Sigmoid colon (tissue), 6 donors: ENCODE measurements at regions not wholly inside any gene's neighbourhood (a gene's known extent, or its start where the extent isn't known, plus 50 kb on each side); places are given as distances from the start of the nearest gene placed in this dataset.

Source experiments
- DNase-seq: peaks from one replicate; pipeline ENCODE4 v3.0.0-alpha.2; 2019
- H3K27ac ChIP-seq, 4 donors: fragments of 200-600 bp; sonication (generic); one replicate each; pipeline ENCODE4 v1.5.1; 2016 to 2019; ENCODE audit warnings: mild to moderate bottlenecking in 1 of 4
- H3K27me3 ChIP-seq, 3 donors: fragments of 200-600 bp; sonication (generic); one replicate each; pipeline ENCODE4 v1.5.1; 2019; ENCODE audit warnings: mild to moderate bottlenecking in 1 of 3
- H3K36me3 ChIP-seq, 4 donors: fragments of 200-600 bp; sonication (generic); one replicate each; pipeline ENCODE4 v1.5.1; 2016 to 2019
- H3K4me1 ChIP-seq, 4 donors: fragments of 200-600 bp; sonication (generic); one replicate each; pipeline ENCODE4 v1.5.1; 2017 to 2019
- H3K4me3 ChIP-seq, 4 donors: fragments of 200-600 bp; sonication (generic); one replicate each; pipeline ENCODE4 v1.5.1; 2017 to 2019; ENCODE audit warnings: mild to moderate bottlenecking in 2 of 4, moderate library complexity in 1 of 4
- H3K9me3 ChIP-seq, 4 donors: fragments of 200-600 bp in 3 of 4; sonication (generic) in 3 of 4; one replicate each; pipeline versions ENCODE4 v1.5.1 to v1.6.1; 2013 to 2019
- EP300 ChIP-seq, 4 donors: sonication (generic); formaldehyde crosslinking; IDR thresholded peaks; one replicate each; pipeline ENCODE4 v1.6.1; 2017; ENCODE audit warnings: antibody characterized with exemption in 4 of 4
- POLR2A ChIP-seq, 2 donors: fragments of 450-650 bp; IDR thresholded peaks; one replicate each; pipeline ENCODE4 v1.6.1; 2016; ENCODE audit warnings: antibody characterized with exemption in 2 of 2, mild to moderate bottlenecking in 2 of 2, moderate library complexity in 2 of 2
- POLR2AphosphoS5 ChIP-seq, 4 donors: sonication (generic); formaldehyde crosslinking; IDR thresholded peaks; one replicate each; pipeline ENCODE4 v1.6.1; 2017; ENCODE audit warnings: antibody characterized with exemption in 4 of 4
- WGBS, 2 donors: extraction: QIAGEN DNeasy Blood & Tissue Kit; methylation state at CpG; one replicate each; pipeline ENCODE4 v1.1.7; 2013; 5-methylcytosine and 5-hydroxymethylcytosine counted together
- intact Hi-C: fragments of 100-400 bp; cut with DNase I; formaldehyde crosslinking; loops from one replicate; pipeline ENCODE4 v1.15.1; 2023
- TF ChIP-seq, protein P1 (sequence below), 4 experiments: fragments of 450-650 bp in 3 of 4; fragments of 200-600 bp in 1 of 4; IDR thresholded peaks; one replicate each; pipeline ENCODE4 v1.5.1; 2016 to 2019; ENCODE audit warnings: antibody characterized with exemption in 4 of 4, mild to moderate bottlenecking in 3 of 4, moderate library complexity in 2 of 4
- donor health status: healthy with polysubstance abuse.
- donor health status: healthy.

- Histone ChIP-seq H3K4me1 (peaks cover 0 to 17% (median 4%) of the 10 kb centered on the region in 4 donors), H3K27ac (no peak overlapping the region), H3K27me3 (no peaks in the 10 kb centered on the region), H3K4me3 (no peak overlapping the region), H3K36me3 (no peaks in the 10 kb centered on the region), H3K9me3 (peaks cover 0 to 3% (median 0%) of the 10 kb centered on the region in 4 donors)
- intact Hi-C loops: no loop called here
- no peak for DNase-seq
- no peak for TF ChIP-seq POLR2A (IDR thresholded peaks at IDR 0.05)
- TF ChIP-seq, protein P1, sequence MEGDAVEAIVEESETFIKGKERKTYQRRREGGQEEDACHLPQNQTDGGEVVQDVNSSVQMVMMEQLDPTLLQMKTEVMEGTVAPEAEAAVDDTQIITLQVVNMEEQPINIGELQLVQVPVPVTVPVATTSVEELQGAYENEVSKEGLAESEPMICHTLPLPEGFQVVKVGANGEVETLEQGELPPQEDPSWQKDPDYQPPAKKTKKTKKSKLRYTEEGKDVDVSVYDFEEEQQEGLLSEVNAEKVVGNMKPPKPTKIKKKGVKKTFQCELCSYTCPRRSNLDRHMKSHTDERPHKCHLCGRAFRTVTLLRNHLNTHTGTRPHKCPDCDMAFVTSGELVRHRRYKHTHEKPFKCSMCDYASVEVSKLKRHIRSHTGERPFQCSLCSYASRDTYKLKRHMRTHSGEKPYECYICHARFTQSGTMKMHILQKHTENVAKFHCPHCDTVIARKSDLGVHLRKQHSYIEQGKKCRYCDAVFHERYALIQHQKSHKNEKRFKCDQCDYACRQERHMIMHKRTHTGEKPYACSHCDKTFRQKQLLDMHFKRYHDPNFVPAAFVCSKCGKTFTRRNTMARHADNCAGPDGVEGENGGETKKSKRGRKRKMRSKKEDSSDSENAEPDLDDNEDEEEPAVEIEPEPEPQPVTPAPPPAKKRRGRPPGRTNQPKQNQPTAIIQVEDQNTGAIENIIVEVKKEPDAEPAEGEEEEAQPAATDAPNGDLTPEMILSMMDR (IDR thresholded peaks at IDR 0.05): no peak
- TF ChIP-seq POLR2AphosphoS5 (IDR thresholded peaks at IDR 0.05): no peak
- no peak for TF ChIP-seq EP300 (IDR thresholded peaks at IDR 0.05)
- WGBS, 2 donors: 72 to 81% methylated on average over 5 of the region's 5 CpGs
These were observed 85.1 kb upstream of the FGFR2 start for GRCh38 chr10:121683366-121683765.

GRCh38 chr10:121681997-121682687 is 83.9 kb upstream of the FGFR2 start:
- no peak overlapping the region for H3K4me3 ChIP-seq
- no peak for TF ChIP-seq POLR2AphosphoS5 (IDR thresholded peaks at IDR 0.05)
- TF ChIP-seq POLR2A (IDR thresholded peaks at IDR 0.05): no peak
- no peak for TF ChIP-seq EP300 (IDR thresholded peaks at IDR 0.05)
- TF ChIP-seq, protein P1 (IDR thresholded peaks at IDR 0.05): no peak
- H3K4me1 ChIP-seq: peaks cover 0 to 17% (median 4%) of the 10 kb centered on the region in 4 donors
- intact Hi-C loops: no loop called here
- H3K27ac ChIP-seq: no peak overlapping the region
- DNase-seq: no peak
- WGBS, 2 donors: 73 to 80% methylated on average over 24 of the region's 24 CpGs
- H3K36me3 ChIP-seq: no peaks in the 10 kb centered on the region
- H3K9me3 ChIP-seq: peaks cover 0 to 5% (median 0%) of the 10 kb centered on the region in 4 donors
- no peaks in the 10 kb centered on the region for H3K27me3 ChIP-seq

GRCh38 chr10:121680879-121681655 is 82.8 kb upstream of the FGFR2 start:
- 56 to 57% methylated on average over 9 of the region's 9 CpGs for WGBS, 2 donors
- no peaks in the 10 kb centered on the region for H3K36me3 ChIP-seq
- H3K4me3 ChIP-seq: no peak overlapping the region
- peaks cover 0 to 5% (median 0%) of the 10 kb centered on the region in 4 donors for H3K9me3 ChIP-seq
- DNase-seq: no peak
- peak overlapping the region; percentile 36 to 54 (median 46) for H3K27ac ChIP-seq
- H3K4me1 ChIP-seq: peaks cover 0 to 17% (median 4%) of the 10 kb centered on the region in 4 donors
- intact Hi-C loops: no loop called here
- TF ChIP-seq POLR2A (IDR thresholded peaks at IDR 0.05) (no peak), POLR2AphosphoS5 (IDR thresholded peaks at IDR 0.05) (no peak), EP300 (IDR thresholded peaks at IDR 0.05) (no peak)
- TF ChIP-seq, protein P1 (IDR thresholded peaks at IDR 0.05): no peak
- no peaks in the 10 kb centered on the region for H3K27me3 ChIP-seq

GRCh38 chr10:121679916-121680315 is 81.7 kb upstream of the FGFR2 start:
- Histone ChIP-seq H3K27me3 (no peaks in the 10 kb centered on the region), H3K4me1 (peaks cover 0 to 17% (median 4%) of the 10 kb centered on the region in 4 donors), H3K27ac (peak overlapping the region in 1 of 4 donors; percentile 48), H3K9me3 (peaks cover 0 to 5% (median 0%) of the 10 kb centered on the region in 4 donors), H3K36me3 (no peaks in the 10 kb centered on the region), H3K4me3 (no peak overlapping the region)
- intact Hi-C loops: no loop called here
- no peak for DNase-seq
- TF ChIP-seq POLR2AphosphoS5 (IDR thresholded peaks at IDR 0.05) (no peak), EP300 (IDR thresholded peaks at IDR 0.05) (no peak), POLR2A (IDR thresholded peaks at IDR 0.05) (no peak)
- TF ChIP-seq, protein P1 (IDR thresholded peaks at IDR 0.05): no peak
- 80 to 85% methylated on average over 4 of the region's 4 CpGs for WGBS, 2 donors
